ENCODE measurements at regions not wholly inside any gene's neighbourhood (a gene's known extent, or its start where the extent isn't known, plus 50 kb on each side); places are given as distances from the start of the nearest gene placed in this dataset.

GRCh38 chr6:19972221-19972620 is 135.1 kb downstream of the ID4 start:
- TF ChIP-seq RB1 (IDR thresholded peaks at IDR 0.05; ENCODE audit: borderline replicate concordance) (no peak), E4F1 (IDR thresholded peaks at IDR 0.05; ENCODE audit: borderline replicate concordance, partially characterized antibody) (no peak), RUNX3 (IDR thresholded peaks at IDR 0.05; ENCODE audit: low read length) (no peak), IKZF2 (IDR thresholded peaks at IDR 0.05) (no peak), NR2C1 (IDR thresholded peaks at IDR 0.05) (no peak), NFYA (IDR thresholded peaks at IDR 0.05; ENCODE audit: borderline replicate concordance, low read depth, low read length) (no peak), ZBTB33 (IDR thresholded peaks at IDR 0.05) (no peak)
- 7% methylated on average over 1 of the region's 1 CpG for WGBS (ENCODE audit: insufficient coverage, insufficient replicate concordance, low lambda C conversion rate, missing lambda C conversion rate)
- Histone ChIP-seq H3K4me3 (no peak overlapping the region), H3K4me1 (ENCODE audit: control insufficient read depth, insufficient read depth, low read length) (no peaks in the 10 kb centered on the region), H3K9me3 (replicated peaks; ENCODE audit: control insufficient read depth, insufficient read depth, low read length) (no peaks in the 10 kb centered on the region), H4K20me1 (ENCODE audit: control insufficient read depth, insufficient read depth) (no peaks in the 10 kb centered on the region), H3K27me3 (replicated peaks in 1 of 2; ENCODE audit: control insufficient read depth in 2 of 2, insufficient read depth in 2 of 2, low read length in 1 of 2) (no peaks in the 10 kb centered on the region; a peak in 1 of 4 replicates), H3K4me2 (ENCODE audit: control insufficient read depth, insufficient read depth) (no peak overlapping the region), H2AFZ (ENCODE audit: control insufficient read depth, low read depth, low read length) (no peak overlapping the region), H3K27ac (ENCODE audit: control insufficient read depth, insufficient read depth) (no peak overlapping the region), H3K36me3 (ENCODE audit: control insufficient read depth in 2 of 2, insufficient read depth in 2 of 2, low read length in 1 of 2) (no peaks in the 10 kb centered on the region), H3K9ac (ENCODE audit: control insufficient read depth, insufficient read depth, low read length) (no peak overlapping the region), H3K79me2 (ENCODE audit: control insufficient read depth, insufficient read depth, low read length) (no peaks in the 10 kb centered on the region)
- ChIA-PET CTCF (interaction anchor here (0.7 kb wide), 1 partner anchor 394 kb away, joined by 3 read pairs; no protein-coding TSS in a partner anchor), SMC1A (ENCODE audit: uncharacterized antibody, unreplicated experiment) (no interaction called here), POLR2A (no interaction called here), RAD21 (ENCODE audit: unreplicated experiment) (no interaction called here)
- no peak for DNase-seq (ENCODE audit: low read depth, low spot score)
- BruUV-seq (replicated peaks), result no TSS peak
- intact Hi-C loops (cut with micrococcal nuclease; ENCODE audit: unreplicated experiment), result no loop called here
- no peak for ATAC-seq
- FAIRE-seq, result no peak
- in situ Hi-C loops (cut with MboI), result no loop called here

All from GM12878 (cell line).